ENCODE measurements at regions not wholly inside any gene's neighbourhood (a gene's known extent, or its start where the extent isn't known, plus 50 kb on each side); places are given as distances from the start of the nearest gene placed in this dataset.
"Not testable (repeated sequence)": the region's sequence is repeated elsewhere in the genome, so short reads cannot be mapped to it uniquely, and the experiment has no call there.

GRCh38 chr6:9295644-9296043, 860.3 kb upstream of the SLC35B3 start:
- H3K9me3 ChIP-seq (replicated peaks; ENCODE audit: low read length): peaks cover 11% of the 10 kb centered on the region
- H3K4me3 ChIP-seq (ENCODE audit: low read length): no peak overlapping the region
- no peaks in the 10 kb centered on the region for H3K4me1 ChIP-seq (ENCODE audit: control insufficient read depth, insufficient read depth, low read length)
- H3K4me2 ChIP-seq (ENCODE audit: low read length): no peak overlapping the region
- H3K27me3 ChIP-seq (ENCODE audit: control insufficient read depth, insufficient read depth, low read length): no peaks in the 10 kb centered on the region
- H3K9ac ChIP-seq (ENCODE audit: low read depth, low read length): no peak overlapping the region
- H3K36me3 ChIP-seq (ENCODE audit: insufficient read depth, low read length): no peaks in the 10 kb centered on the region

- Histone ChIP-seq H3K4me3 (ENCODE audit: low read length) (no peak overlapping the region), H3K4me2 (ENCODE audit: low read length) (no peak overlapping the region), H3K9ac (ENCODE audit: low read depth, low read length) (no peak overlapping the region), H3K4me1 (ENCODE audit: control insufficient read depth, insufficient read depth, low read length) (no peaks in the 10 kb centered on the region), H3K9me3 (replicated peaks; ENCODE audit: low read length) (peaks cover 11% of the 10 kb centered on the region), H3K36me3 (ENCODE audit: insufficient read depth, low read length) (no peaks in the 10 kb centered on the region), H3K27me3 (ENCODE audit: control insufficient read depth, insufficient read depth, low read length) (no peaks in the 10 kb centered on the region)
Observed at GRCh38 chr6:9292975-9293374, 857.6 kb upstream of the SLC35B3 start.

GRCh38 chr6:9290342-9290741, 855.0 kb upstream of the SLC35B3 start:
- not testable (repeated sequence) for H3K4me1 ChIP-seq (ENCODE audit: control insufficient read depth, insufficient read depth, low read length); H3K9ac ChIP-seq (ENCODE audit: low read depth, low read length); H3K27me3 ChIP-seq (ENCODE audit: control insufficient read depth, insufficient read depth, low read length); H3K36me3 ChIP-seq (ENCODE audit: insufficient read depth, low read length); H3K4me2 ChIP-seq (ENCODE audit: low read length); H3K9me3 ChIP-seq (replicated peaks; ENCODE audit: low read length); H3K4me3 ChIP-seq (ENCODE audit: low read length)

GRCh38 chr6:9272671-9273070, 837.3 kb upstream of the SLC35B3 start:
- H3K4me2 ChIP-seq (ENCODE audit: low read length): no peak overlapping the region

GRCh38 chr6:9266741-9267140, 831.4 kb upstream of the SLC35B3 start:
- Histone ChIP-seq H3K4me3 (ENCODE audit: low read length) (no peak overlapping the region), H3K9me3 (replicated peaks; ENCODE audit: low read length) (peaks cover 2% of the 10 kb centered on the region), H3K4me1 (ENCODE audit: control insufficient read depth, insufficient read depth, low read length) (no peaks in the 10 kb centered on the region), H3K9ac (ENCODE audit: low read depth, low read length) (no peak overlapping the region), H3K27me3 (ENCODE audit: control insufficient read depth, insufficient read depth, low read length) (no peaks in the 10 kb centered on the region), H3K4me2 (ENCODE audit: low read length) (no peak overlapping the region), H3K36me3 (ENCODE audit: insufficient read depth, low read length) (no peaks in the 10 kb centered on the region)

More at GRCh38 chr6:9272671-9273070, 837.3 kb upstream of the SLC35B3 start:
- Histone ChIP-seq H3K9ac (ENCODE audit: low read depth, low read length) (no peak overlapping the region), H3K27me3 (ENCODE audit: control insufficient read depth, insufficient read depth, low read length) (no peaks in the 10 kb centered on the region), H3K4me3 (ENCODE audit: low read length) (no peak overlapping the region), H3K4me1 (ENCODE audit: control insufficient read depth, insufficient read depth, low read length) (no peaks in the 10 kb centered on the region), H3K36me3 (ENCODE audit: insufficient read depth, low read length) (no peaks in the 10 kb centered on the region), H3K9me3 (replicated peaks; ENCODE audit: low read length) (peaks cover 4% of the 10 kb centered on the region)

- no peaks in the 10 kb centered on the region for H3K27me3 ChIP-seq (ENCODE audit: control insufficient read depth, insufficient read depth, low read length)
- no peaks in the 10 kb centered on the region for H3K9me3 ChIP-seq (replicated peaks; ENCODE audit: low read length)
- no peaks in the 10 kb centered on the region for H3K36me3 ChIP-seq (ENCODE audit: insufficient read depth, low read length)
- no peaks in the 10 kb centered on the region for H3K4me1 ChIP-seq (ENCODE audit: control insufficient read depth, insufficient read depth, low read length)
- H3K4me3 ChIP-seq (ENCODE audit: low read length): no peak overlapping the region
- no peak overlapping the region for H3K9ac ChIP-seq (ENCODE audit: low read depth, low read length)
- H3K4me2 ChIP-seq (ENCODE audit: low read length): no peak overlapping the region
Observed at GRCh38 chr6:9257215-9257614, 821.9 kb upstream of the SLC35B3 start.

- no peak overlapping the region for H3K4me2 ChIP-seq (ENCODE audit: low read length)
- no peaks in the 10 kb centered on the region for H3K36me3 ChIP-seq (ENCODE audit: insufficient read depth, low read length)
- H3K4me1 ChIP-seq (ENCODE audit: control insufficient read depth, insufficient read depth, low read length): no peaks in the 10 kb centered on the region
- H3K9ac ChIP-seq (ENCODE audit: low read depth, low read length): no peak overlapping the region
- H3K9me3 ChIP-seq (replicated peaks; ENCODE audit: low read length): no peaks in the 10 kb centered on the region
- no peak overlapping the region for H3K4me3 ChIP-seq (ENCODE audit: low read length)
- no peaks in the 10 kb centered on the region for H3K27me3 ChIP-seq (ENCODE audit: control insufficient read depth, insufficient read depth, low read length)
Observed at GRCh38 chr6:9254251-9254650, 818.9 kb upstream of the SLC35B3 start.

- no peaks in the 10 kb centered on the region for H3K4me1 ChIP-seq (ENCODE audit: control insufficient read depth, insufficient read depth, low read length)
- no peak overlapping the region for H3K4me3 ChIP-seq (ENCODE audit: low read length)
- no peaks in the 10 kb centered on the region for H3K36me3 ChIP-seq (ENCODE audit: insufficient read depth, low read length)
- H3K9me3 ChIP-seq (replicated peaks; ENCODE audit: low read length): no peaks in the 10 kb centered on the region
- H3K9ac ChIP-seq (ENCODE audit: low read depth, low read length): no peak overlapping the region
- H3K4me2 ChIP-seq (ENCODE audit: low read length): no peak overlapping the region
- H3K27me3 ChIP-seq (ENCODE audit: control insufficient read depth, insufficient read depth, low read length): no peaks in the 10 kb centered on the region
Observed at GRCh38 chr6:9252799-9253198, 817.5 kb upstream of the SLC35B3 start.

- Histone ChIP-seq H3K4me1 (ENCODE audit: control insufficient read depth, insufficient read depth, low read length) (no peaks in the 10 kb centered on the region), H3K36me3 (ENCODE audit: insufficient read depth, low read length) (no peaks in the 10 kb centered on the region), H3K27me3 (ENCODE audit: control insufficient read depth, insufficient read depth, low read length) (no peaks in the 10 kb centered on the region)
Observed at GRCh38 chr6:9250852-9251251, 815.5 kb upstream of the SLC35B3 start.

GRCh38 chr6:9248133-9248532, 812.8 kb upstream of the SLC35B3 start:
- no peak overlapping the region for H3K4me2 ChIP-seq (ENCODE audit: low read length)
- H3K27me3 ChIP-seq (ENCODE audit: control insufficient read depth, insufficient read depth, low read length): no peaks in the 10 kb centered on the region
- H3K4me1 ChIP-seq (ENCODE audit: control insufficient read depth, insufficient read depth, low read length): no peaks in the 10 kb centered on the region
- no peaks in the 10 kb centered on the region for H3K9me3 ChIP-seq (replicated peaks; ENCODE audit: low read length)
- no peaks in the 10 kb centered on the region for H3K36me3 ChIP-seq (ENCODE audit: insufficient read depth, low read length)
- no peak overlapping the region for H3K4me3 ChIP-seq (ENCODE audit: low read length)
- no peak overlapping the region for H3K9ac ChIP-seq (ENCODE audit: low read depth, low read length)

More at GRCh38 chr6:9250852-9251251, 815.5 kb upstream of the SLC35B3 start:
- no peak overlapping the region for H3K4me2 ChIP-seq (ENCODE audit: low read length)
- no peak overlapping the region for H3K9ac ChIP-seq (ENCODE audit: low read depth, low read length)
- no peak overlapping the region for H3K4me3 ChIP-seq (ENCODE audit: low read length)
- no peaks in the 10 kb centered on the region for H3K9me3 ChIP-seq (replicated peaks; ENCODE audit: low read length)

GRCh38 chr6:9240861-9241260, 805.5 kb upstream of the SLC35B3 start:
- Histone ChIP-seq H3K4me2 (ENCODE audit: low read length) (no peak overlapping the region), H3K27me3 (ENCODE audit: control insufficient read depth, insufficient read depth, low read length) (no peaks in the 10 kb centered on the region), H3K4me3 (ENCODE audit: low read length) (no peak overlapping the region), H3K9me3 (replicated peaks; ENCODE audit: low read length) (peaks cover 5% of the 10 kb centered on the region), H3K36me3 (ENCODE audit: insufficient read depth, low read length) (no peaks in the 10 kb centered on the region), H3K4me1 (ENCODE audit: control insufficient read depth, insufficient read depth, low read length) (no peaks in the 10 kb centered on the region), H3K9ac (ENCODE audit: low read depth, low read length) (no peak overlapping the region)

GRCh38 chr6:9236443-9236842, 801.1 kb upstream of the SLC35B3 start:
- Histone ChIP-seq H3K4me3 (ENCODE audit: low read length) (no peak overlapping the region), H3K4me1 (ENCODE audit: control insufficient read depth, insufficient read depth, low read length) (no peaks in the 10 kb centered on the region), H3K9me3 (replicated peaks; ENCODE audit: low read length) (peaks cover 5% of the 10 kb centered on the region), H3K36me3 (ENCODE audit: insufficient read depth, low read length) (no peaks in the 10 kb centered on the region), H3K9ac (ENCODE audit: low read depth, low read length) (no peak overlapping the region), H3K27me3 (ENCODE audit: control insufficient read depth, insufficient read depth, low read length) (no peaks in the 10 kb centered on the region), H3K4me2 (ENCODE audit: low read length) (no peak overlapping the region)

Data from skeletal muscle satellite cell (primary cell).